Sigmoid colon (tissue), 3 donors: ENCODE measurements at regions not wholly inside any gene's neighbourhood (a gene's known extent, or its start where the extent isn't known, plus 50 kb on each side); places are given as distances from the start of the nearest gene placed in this dataset.

Experiments
- CTCF ChIP-seq, 4 experiments: fragments of 450-650 bp in 3 of 4; fragments of 200-600 bp in 1 of 4; IDR thresholded peaks; one replicate each; pipeline ENCODE4 v1.5.1; 2016 to 2019; ENCODE audit warnings: antibody characterized with exemption in 4 of 4, mild to moderate bottlenecking in 3 of 4, moderate library complexity in 2 of 4
- POLR2A ChIP-seq, 2 donors: fragments of 450-650 bp; IDR thresholded peaks; one replicate each; pipeline ENCODE4 v1.6.1; 2016; ENCODE audit warnings: antibody characterized with exemption in 2 of 2, mild to moderate bottlenecking in 2 of 2, moderate library complexity in 2 of 2

- TF ChIP-seq CTCF (IDR thresholded peaks at IDR 0.05) = no peak
- TF ChIP-seq POLR2A (IDR thresholded peaks at IDR 0.05) = no peak
Observed at GRCh38 chr4:79053754-79054153, 114.5 kb upstream of the PAQR3 start.
